Prostate gland (tissue), 2 donors: ENCODE measurements at regions not wholly inside any gene's neighbourhood (a gene's known extent, or its start where the extent isn't known, plus 50 kb on each side); places are given as distances from the start of the nearest gene placed in this dataset.

Source experiments
- CTCF ChIP-seq, 4 experiments: fragments of 200-600 bp in 2 of 4; fragments of 450-650 bp in 2 of 4; sonication (generic) in 2 of 4; IDR thresholded peaks; 1 replicate in 3 of 4; 2 replicates in 1 of 4; pipeline ENCODE4 v1.5.1; 2016 to 2019; ENCODE audit warnings: antibody characterized with exemption in 4 of 4, mild to moderate bottlenecking in 2 of 4, moderate library complexity in 2 of 4
- POLR2A ChIP-seq: fragments of 450-650 bp; IDR thresholded peaks from one replicate; pipeline ENCODE4 v1.6.1; 2016; ENCODE audit warnings: antibody characterized with exemption, mild to moderate bottlenecking

GRCh38 chr6:101150226-101150625 is 243.3 kb upstream of the GRIK2 start:
- TF ChIP-seq POLR2A: no peak
- no peak for TF ChIP-seq CTCF (IDR thresholded peaks at IDR 0.05)
